Peyer's patch (tissue), 4 donors: ENCODE measurements at regions not wholly inside any gene's neighbourhood (a gene's known extent, or its start where the extent isn't known, plus 50 kb on each side); places are given as distances from the start of the nearest gene placed in this dataset.

Experiments used
- DNase-seq, 3 donors: peaks; one replicate each; pipeline ENCODE4 v3.0.0-alpha.2; 2017 to 2019
- H3K27ac ChIP-seq, 4 donors: fragments of 200-600 bp; sonication (generic); one replicate each; pipeline ENCODE4 v1.5.1; 2016 to 2019
- H3K27me3 ChIP-seq, 2 donors: fragments of 200-600 bp; sonication (generic); one replicate each; pipeline ENCODE4 v1.5.1; 2019
- H3K36me3 ChIP-seq, 3 donors: fragments of 200-600 bp; sonication (generic); one replicate each; pipeline ENCODE4 v1.5.1; 2016 to 2019
- H3K4me1 ChIP-seq, 4 donors: fragments of 200-600 bp; sonication (generic); one replicate each; pipeline ENCODE4 v1.5.1; 2016 to 2019
- H3K4me3 ChIP-seq, 4 donors: fragments of 200-600 bp; sonication (generic); 1 replicate in 3 of 4; 2 replicates in 1 of 4; pipeline ENCODE4 v1.5.1; 2016 to 2019; ENCODE audit warnings: mild to moderate bottlenecking in 1 of 4
- H3K9me3 ChIP-seq, 4 donors: fragments of 200-600 bp; sonication (generic); one replicate each; pipeline ENCODE4 v1.5.1; 2016 to 2019; ENCODE audit warnings: mild to moderate bottlenecking in 1 of 4
- CTCF ChIP-seq, 6 experiments: fragments of 450-650 bp in 4 of 6; fragments of 200-600 bp in 2 of 6; sonication (generic) in 1 of 6; IDR thresholded peaks; one replicate each; pipeline ENCODE4 v1.5.1; 2017 to 2019; ENCODE audit warnings: antibody characterized with exemption in 6 of 6, mild to moderate bottlenecking in 3 of 6, moderate library complexity in 1 of 6
- POLR2A ChIP-seq, 2 donors: fragments of 450-650 bp; IDR thresholded peaks; one replicate each; pipeline ENCODE4 v1.5.1; 2017; ENCODE audit warnings: antibody characterized with exemption in 2 of 2, mild to moderate bottlenecking in 2 of 2, moderate library complexity in 2 of 2

- no peaks in the 10 kb centered on the region for H3K4me1 ChIP-seq
- no peak for DNase-seq
- no peak overlapping the region for H3K27ac ChIP-seq
- H3K9me3 ChIP-seq: no peaks in the 10 kb centered on the region
- TF ChIP-seq POLR2A (IDR thresholded peaks at IDR 0.05) (no peak), CTCF (IDR thresholded peaks at IDR 0.05) (no peak)
- H3K36me3 ChIP-seq: no peaks in the 10 kb centered on the region
- no peaks in the 10 kb centered on the region for H3K27me3 ChIP-seq
- no peak overlapping the region for H3K4me3 ChIP-seq
Observed at GRCh38 chr1:232688398-232688797, 58.5 kb upstream of the SIPA1L2 start.

- H3K4me1 ChIP-seq: no peaks in the 10 kb centered on the region
- no peak for DNase-seq
- H3K36me3 ChIP-seq: no peaks in the 10 kb centered on the region
- H3K4me3 ChIP-seq: peak overlapping the region in 2 of 4 donors; percentile 13 to 22
- H3K9me3 ChIP-seq: no peaks in the 10 kb centered on the region
- peak overlapping the region in 3 of 4 donors; percentile 22 to 87 (median 78) for H3K27ac ChIP-seq
- TF ChIP-seq CTCF (IDR thresholded peaks at IDR 0.05) (no peak), POLR2A (IDR thresholded peaks at IDR 0.05) (no peak)
- H3K27me3 ChIP-seq: no peaks in the 10 kb centered on the region
Observed at GRCh38 chr1:232689711-232690110, 59.8 kb upstream of the SIPA1L2 start.

GRCh38 chr1:232690285-232690935 lies 60.5 kb upstream of the SIPA1L2 start:
- Histone ChIP-seq H3K9me3 (no peaks in the 10 kb centered on the region), H3K27ac (peak overlapping the region in 3 of 4 donors; percentile 22 to 87 (median 78)), H3K4me1 (no peaks in the 10 kb centered on the region), H3K36me3 (no peaks in the 10 kb centered on the region), H3K4me3 (peak overlapping the region in 2 of 4 donors; percentile 13 to 22), H3K27me3 (no peaks in the 10 kb centered on the region)
- no peak for DNase-seq
- TF ChIP-seq POLR2A (IDR thresholded peaks at IDR 0.05): no peak
- TF ChIP-seq CTCF (IDR thresholded peaks at IDR 0.05): no peak

- TF ChIP-seq CTCF (IDR thresholded peaks at IDR 0.05) (no peak), POLR2A (IDR thresholded peaks at IDR 0.05) (no peak)
- DNase-seq: no peak
- Histone ChIP-seq H3K27me3 (no peaks in the 10 kb centered on the region), H3K27ac (no peak overlapping the region), H3K4me3 (no peak overlapping the region), H3K4me1 (no peaks in the 10 kb centered on the region), H3K9me3 (no peaks in the 10 kb centered on the region), H3K36me3 (no peaks in the 10 kb centered on the region)
Observed at GRCh38 chr1:232694475-232694874, 64.5 kb upstream of the SIPA1L2 start.

- Histone ChIP-seq H3K36me3 (no peaks in the 10 kb centered on the region), H3K4me1 (no peaks in the 10 kb centered on the region), H3K9me3 (no peaks in the 10 kb centered on the region), H3K4me3 (no peak overlapping the region), H3K27me3 (no peaks in the 10 kb centered on the region), H3K27ac (no peak overlapping the region)
- no peak for DNase-seq
- no peak for TF ChIP-seq POLR2A (IDR thresholded peaks at IDR 0.05)
- TF ChIP-seq CTCF (IDR thresholded peaks at IDR 0.05): no peak
Observed at GRCh38 chr1:232695621-232696385, 65.9 kb upstream of the SIPA1L2 start.
